ENCODE measurements at regions not wholly inside any gene's neighbourhood (a gene's known extent, or its start where the extent isn't known, plus 50 kb on each side); places are given as distances from the start of the nearest gene placed in this dataset.
"Not testable (repeated sequence)": the region's sequence is repeated elsewhere in the genome, so short reads cannot be mapped to it uniquely, and the experiment has no call there.

- TF ChIP-seq EP300, POLR2A, CTCF (IDR thresholded peaks at IDR 0.05): not testable (repeated sequence)
Observed at GRCh38 chr2:91567546-91568335, 2876.3 kb downstream of the RPIA start.
